ENCODE measurements at regions not wholly inside any gene's neighbourhood (a gene's known extent, or its start where the extent isn't known, plus 50 kb on each side); places are given as distances from the start of the nearest gene placed in this dataset.
A peak's percentile ranks its signal among the peaks of the same experiment; 100 is the strongest.

GRCh38 chr11:134634897-134635831, 223.1 kb upstream of the B3GAT1 start:
- TF ChIP-seq, protein P1, sequence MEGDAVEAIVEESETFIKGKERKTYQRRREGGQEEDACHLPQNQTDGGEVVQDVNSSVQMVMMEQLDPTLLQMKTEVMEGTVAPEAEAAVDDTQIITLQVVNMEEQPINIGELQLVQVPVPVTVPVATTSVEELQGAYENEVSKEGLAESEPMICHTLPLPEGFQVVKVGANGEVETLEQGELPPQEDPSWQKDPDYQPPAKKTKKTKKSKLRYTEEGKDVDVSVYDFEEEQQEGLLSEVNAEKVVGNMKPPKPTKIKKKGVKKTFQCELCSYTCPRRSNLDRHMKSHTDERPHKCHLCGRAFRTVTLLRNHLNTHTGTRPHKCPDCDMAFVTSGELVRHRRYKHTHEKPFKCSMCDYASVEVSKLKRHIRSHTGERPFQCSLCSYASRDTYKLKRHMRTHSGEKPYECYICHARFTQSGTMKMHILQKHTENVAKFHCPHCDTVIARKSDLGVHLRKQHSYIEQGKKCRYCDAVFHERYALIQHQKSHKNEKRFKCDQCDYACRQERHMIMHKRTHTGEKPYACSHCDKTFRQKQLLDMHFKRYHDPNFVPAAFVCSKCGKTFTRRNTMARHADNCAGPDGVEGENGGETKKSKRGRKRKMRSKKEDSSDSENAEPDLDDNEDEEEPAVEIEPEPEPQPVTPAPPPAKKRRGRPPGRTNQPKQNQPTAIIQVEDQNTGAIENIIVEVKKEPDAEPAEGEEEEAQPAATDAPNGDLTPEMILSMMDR (IDR thresholded peaks at IDR 0.05), result peak in 1 of 12 donors; percentile 27
- no peak for TF ChIP-seq POLR2A (IDR thresholded peaks at IDR 0.05)

All from heart left ventricle (tissue), 13 donors.